ENCODE measurements at regions not wholly inside any gene's neighbourhood (a gene's known extent, or its start where the extent isn't known, plus 50 kb on each side); places are given as distances from the start of the nearest gene placed in this dataset.
"Not testable (repeated sequence)": the region's sequence is repeated elsewhere in the genome, so short reads cannot be mapped to it uniquely, and the experiment has no call there.

- no peak for DNase-seq
Observed at GRCh38 chr12:115296613-115297198, 612.7 kb upstream of the TBX3 start.

GRCh38 chr12:115295886-115296285 lies 611.9 kb upstream of the TBX3 start:
- DNase-seq = no peak

- DNase-seq = no peak
Observed at GRCh38 chr12:115294453-115295133, 610.6 kb upstream of the TBX3 start.

GRCh38 chr12:115285429-115285828 lies 601.5 kb upstream of the TBX3 start:
- not testable (repeated sequence) for DNase-seq

GRCh38 chr12:115273456-115273855 lies 589.5 kb upstream of the TBX3 start:
- no peak for DNase-seq

- DNase-seq = no peak
Observed at GRCh38 chr12:115268451-115268850, 584.5 kb upstream of the TBX3 start.

- DNase-seq = no peak
Observed at GRCh38 chr12:115267891-115268290, 583.9 kb upstream of the TBX3 start.

- DNase-seq = no peak
Observed at GRCh38 chr12:115267464-115267863, 583.5 kb upstream of the TBX3 start.

- no peak for DNase-seq
Observed at GRCh38 chr12:115264605-115265004, 580.6 kb upstream of the TBX3 start.

- DNase-seq = no peak
Observed at GRCh38 chr12:115261691-115262398, 577.9 kb upstream of the TBX3 start.

GRCh38 chr12:115260762-115261675 lies 577.0 kb upstream of the TBX3 start:
- DNase-seq = no peak

- DNase-seq = no peak
Observed at GRCh38 chr12:115259968-115260747, 576.2 kb upstream of the TBX3 start.

- DNase-seq = no peak
Observed at GRCh38 chr12:115257791-115258190, 573.8 kb upstream of the TBX3 start.

- DNase-seq = no peak
Observed at GRCh38 chr12:115255962-115256361, 572.0 kb upstream of the TBX3 start.

GRCh38 chr12:115255257-115255656 lies 571.3 kb upstream of the TBX3 start:
- DNase-seq = no peak

GRCh38 chr12:115253049-115253448 lies 569.1 kb upstream of the TBX3 start:
- DNase-seq = no peak

GRCh38 chr12:115251727-115252126 lies 567.8 kb upstream of the TBX3 start:
- no peak for DNase-seq

GRCh38 chr12:115249671-115250278 lies 565.8 kb upstream of the TBX3 start:
- DNase-seq = no peak

- no peak for DNase-seq
Observed at GRCh38 chr12:115245020-115245419, 561.0 kb upstream of the TBX3 start.

GRCh38 chr12:115243933-115244628 lies 560.1 kb upstream of the TBX3 start:
- DNase-seq = no peak

- no peak for DNase-seq
Observed at GRCh38 chr12:115240251-115240650, 556.3 kb upstream of the TBX3 start.
